NB4 (cell line): ENCODE measurements at regions not wholly inside any gene's neighbourhood (a gene's known extent, or its start where the extent isn't known, plus 50 kb on each side); places are given as distances from the start of the nearest gene placed in this dataset.

Experiments
- DNase-seq: peaks from one replicate; pipeline ENCODE4 v3.0.0; 2010; ENCODE audit warnings: low read depth
- H3K4me3 ChIP-seq: one replicate; pipeline ENCODE4 v1.5.1; 2011; ENCODE audit warnings: mild to moderate bottlenecking, low read depth, low read length, moderate library complexity
- CTCF ChIP-seq: IDR thresholded peaks from one replicate; pipeline ENCODE4 v1.5.1; 2012; ENCODE audit warnings: low read depth, low read length
- MAX ChIP-seq: IDR thresholded peaks from 2 replicates; pipeline ENCODE4 v1.6.1; 2011; ENCODE audit warnings: low read depth, low read length
- MYC ChIP-seq: IDR thresholded peaks from 2 replicates; pipeline ENCODE4 v1.6.1; 2011; ENCODE audit warnings: low read depth, low read length
- POLR2A ChIP-seq: IDR thresholded peaks from 2 replicates; pipeline ENCODE4 v1.6.1; 2011; ENCODE audit warnings: mild to moderate bottlenecking; ENCODE audit not compliant: insufficient read length; ENCODE audit errors: extremely low read depth

- no peak for DNase-seq
- no peak overlapping the region for H3K4me3 ChIP-seq
- TF ChIP-seq MYC (no peak), CTCF (no peak), POLR2A (no peak), MAX (no peak)
Observed at GRCh38 chr11:128254941-128255340, 332.4 kb downstream of the ETS1 start.

GRCh38 chr11:128251140-128251539 is 336.2 kb downstream of the ETS1 start:
- H3K4me3 ChIP-seq = no peak overlapping the region
- TF ChIP-seq POLR2A = no peak
- no peak for TF ChIP-seq MAX
- no peak for TF ChIP-seq CTCF
- no peak for TF ChIP-seq MYC
- no peak for DNase-seq

- TF ChIP-seq MAX (no peak), POLR2A (no peak), CTCF (no peak)
- no peak overlapping the region for H3K4me3 ChIP-seq
- DNase-seq = no peak
Observed at GRCh38 chr11:128250482-128250881, 336.9 kb downstream of the ETS1 start.

GRCh38 chr11:128246810-128247594 is 340.4 kb downstream of the ETS1 start:
- no peak for TF ChIP-seq MYC
- no peak for TF ChIP-seq CTCF
- no peak for TF ChIP-seq MAX
- no peak for TF ChIP-seq POLR2A
- no peak for DNase-seq

GRCh38 chr11:128246364-128246801 is 341.0 kb downstream of the ETS1 start:
- no peak overlapping the region for H3K4me3 ChIP-seq
- TF ChIP-seq CTCF (no peak), POLR2A (no peak)
- no peak for DNase-seq

More at GRCh38 chr11:128246810-128247594, 340.4 kb downstream of the ETS1 start:
- no peak overlapping the region for H3K4me3 ChIP-seq

- TF ChIP-seq MAX = no peak
- DNase-seq = no peak
Observed at GRCh38 chr11:128244871-128245270, 342.5 kb downstream of the ETS1 start.

More at GRCh38 chr11:128244871-128245270, 342.5 kb downstream of the ETS1 start:
- H3K4me3 ChIP-seq = no peak overlapping the region
